GM19043 (cell line): ENCODE measurements at regions not wholly inside any gene's neighbourhood (a gene's known extent, or its start where the extent isn't known, plus 50 kb on each side); places are given as distances from the start of the nearest gene placed in this dataset.

Source experiments
- ATAC-seq: cut with Tn5 transposase; IDR thresholded peaks from one replicate; pipeline ENCODE4 v1.9.1; 2021; ENCODE audit warnings: low read depth; ENCODE audit not compliant: unreplicated experiment

DNA sequence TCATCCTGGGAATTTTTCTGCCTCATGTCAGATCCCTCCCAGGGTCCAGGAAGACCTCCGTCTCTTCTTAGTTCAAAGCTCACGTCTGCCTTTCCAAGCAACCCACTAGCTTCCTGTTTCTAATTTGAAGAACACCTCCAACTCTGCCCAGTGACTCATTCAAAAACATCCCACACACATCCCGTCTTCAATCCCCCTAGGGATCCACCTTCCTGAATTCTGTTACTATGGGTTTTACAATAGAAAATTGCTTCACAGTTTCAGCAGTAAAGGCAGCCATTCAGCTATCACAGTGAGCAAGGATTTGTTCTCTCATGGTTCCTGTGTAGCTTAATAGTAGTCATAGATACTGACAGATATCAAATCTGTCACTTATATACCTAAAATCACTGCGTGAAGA, 308.3 kb upstream of the CCDC54 start:
- no peak for ATAC-seq

- ATAC-seq, result no peak
These were observed 300.3 kb upstream of the CCDC54 start for GRCh38 chr3:107076946-107077345.

DNA sequence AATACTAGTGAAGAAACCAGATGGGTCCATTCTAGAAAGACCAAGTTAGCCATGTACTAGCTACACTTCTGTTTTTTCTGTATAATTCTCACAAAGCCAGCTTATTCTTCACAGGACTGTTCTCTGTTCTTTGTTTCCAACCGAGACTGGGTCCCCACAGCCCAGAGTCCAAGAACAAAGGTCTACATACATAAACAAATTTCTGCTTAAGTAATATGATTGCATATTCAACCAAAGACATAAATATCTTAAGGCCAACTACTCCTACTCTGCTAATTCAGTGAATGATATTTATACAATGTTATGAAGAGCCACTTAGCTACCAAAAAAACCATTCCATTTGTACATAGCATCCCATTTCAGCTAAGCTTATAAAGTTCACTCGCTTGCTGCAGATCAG, 299.8 kb upstream of the CCDC54 start:
- no peak for ATAC-seq

GRCh38 chr3:107082527-107082926, 294.7 kb upstream of the CCDC54 start:
- ATAC-seq, result no peak

DNA sequence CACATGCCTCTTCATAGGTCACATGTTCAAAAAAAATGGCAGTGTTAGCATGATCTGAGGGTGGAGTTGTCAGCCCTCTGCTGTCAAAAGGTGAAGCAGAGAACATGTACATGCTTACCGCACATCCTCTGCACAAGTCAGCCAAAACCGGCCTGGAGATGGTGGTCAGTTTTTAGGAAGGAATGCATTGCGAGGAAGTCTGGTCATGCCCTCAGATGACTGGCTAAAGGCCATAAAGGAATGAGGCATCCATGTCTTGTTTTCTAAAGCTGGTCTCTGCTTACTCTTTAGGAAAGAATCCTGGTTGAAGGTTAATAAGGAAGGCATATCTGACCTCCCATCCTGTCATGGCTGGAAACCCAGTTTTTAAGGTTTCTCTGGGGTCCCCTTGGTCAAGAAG, 292.0 kb upstream of the CCDC54 start:
- ATAC-seq, result no peak

- ATAC-seq, result no peak
These were observed 285.1 kb upstream of the CCDC54 start for GRCh38 chr3:107092121-107092520.

GRCh38 chr3:107098864-107099263, 278.4 kb upstream of the CCDC54 start:
- ATAC-seq, result no peak

- ATAC-seq, result no peak
These were observed 277.1 kb upstream of the CCDC54 start for GRCh38 chr3:107100137-107100536.

- no peak for ATAC-seq
These were observed 276.7 kb upstream of the CCDC54 start for GRCh38 chr3:107100573-107100972.

- no peak for ATAC-seq
These were observed 273.5 kb upstream of the CCDC54 start for GRCh38 chr3:107103786-107104185.

DNA sequence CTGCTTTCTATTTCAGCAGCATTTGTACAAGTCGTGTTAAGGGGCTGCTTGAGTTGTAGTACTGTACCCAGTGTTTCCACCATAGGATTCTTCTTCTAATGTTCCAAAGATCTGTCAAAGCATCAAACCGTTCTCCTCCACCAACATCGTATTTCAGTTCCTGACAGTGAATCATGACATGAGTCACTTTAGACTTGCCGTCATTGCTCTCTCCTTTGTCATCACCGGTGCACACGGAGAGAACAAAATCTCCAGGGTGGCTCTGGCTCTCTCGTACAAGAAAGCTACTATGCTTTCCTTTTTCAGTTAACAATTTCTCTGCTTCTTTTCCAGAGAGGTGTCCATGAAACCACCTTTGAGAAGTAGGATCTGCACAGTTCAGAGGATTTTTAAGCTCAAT, 270.9 kb upstream of the CCDC54 start:
- no peak for ATAC-seq

DNA sequence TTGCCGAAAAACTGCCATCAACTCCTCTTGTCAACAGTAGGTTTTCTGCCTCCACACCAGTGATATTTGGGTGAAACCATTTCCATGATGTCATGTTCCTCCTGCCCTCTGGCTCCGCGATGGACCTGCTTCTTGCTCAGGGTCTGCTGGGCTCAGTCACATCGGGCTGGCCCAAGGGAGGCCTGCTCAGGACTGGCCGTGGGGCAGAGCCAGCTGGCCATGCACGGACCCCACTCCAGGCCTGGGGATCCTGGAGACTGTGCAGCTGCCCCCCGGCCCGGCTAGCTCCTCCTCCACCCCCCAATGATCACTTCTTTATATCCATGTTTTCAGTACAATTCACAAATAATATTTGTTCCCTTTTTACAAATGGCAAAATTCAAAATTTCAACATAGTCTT, 270.3 kb upstream of the CCDC54 start:
- no peak for ATAC-seq

GRCh38 chr3:107110596-107111305, 266.5 kb upstream of the CCDC54 start:
- ATAC-seq, result no peak

DNA sequence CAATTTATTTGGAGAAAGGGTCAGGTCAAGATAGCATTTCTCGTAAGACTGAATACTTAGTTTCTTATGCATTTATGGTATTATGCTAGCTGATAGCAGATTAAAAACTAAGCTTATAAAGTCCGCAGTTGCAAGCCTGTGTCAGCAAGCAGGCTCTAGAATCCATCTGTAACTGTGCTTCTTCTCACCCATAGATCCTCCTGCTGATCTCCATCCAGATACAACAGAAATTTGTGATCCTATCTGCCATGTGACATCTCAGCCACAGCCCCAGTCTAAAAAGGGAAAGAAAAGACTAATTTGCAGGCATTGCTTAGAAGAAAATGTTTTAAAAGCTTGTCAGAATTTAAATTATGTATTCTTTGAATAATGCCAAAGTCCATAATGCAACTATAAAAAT, 265.4 kb upstream of the CCDC54 start:
- ATAC-seq, result no peak

GRCh38 chr3:107112356-107112755, 264.9 kb upstream of the CCDC54 start:
- ATAC-seq, result no peak

DNA sequence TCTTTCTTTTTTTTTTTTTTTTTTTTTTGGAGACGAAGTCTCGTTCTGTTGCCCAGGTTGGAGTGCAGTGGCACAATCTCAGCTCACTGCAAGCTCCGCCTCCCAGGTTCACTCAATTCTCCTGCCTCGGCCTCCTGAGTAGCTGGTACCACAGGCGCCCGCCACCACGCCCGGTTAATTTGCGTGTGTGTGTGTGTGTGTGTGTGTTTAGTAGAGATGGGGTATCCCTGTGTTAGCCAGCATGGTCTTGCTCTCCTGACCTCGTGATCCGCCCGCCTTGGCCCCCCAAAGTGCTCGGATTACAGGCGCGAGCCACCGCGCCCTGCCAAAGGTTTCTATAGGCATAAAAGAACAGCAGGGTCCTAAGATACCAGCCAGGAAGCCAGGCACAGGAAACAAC, 261.0 kb upstream of the CCDC54 start:
- ATAC-seq, result no peak

GRCh38 chr3:107117156-107117555, 260.1 kb upstream of the CCDC54 start:
- no peak for ATAC-seq

GRCh38 chr3:107117922-107118536, 259.2 kb upstream of the CCDC54 start:
- no peak for ATAC-seq

- no peak for ATAC-seq
These were observed 252.4 kb upstream of the CCDC54 start for GRCh38 chr3:107124885-107125284.

DNA sequence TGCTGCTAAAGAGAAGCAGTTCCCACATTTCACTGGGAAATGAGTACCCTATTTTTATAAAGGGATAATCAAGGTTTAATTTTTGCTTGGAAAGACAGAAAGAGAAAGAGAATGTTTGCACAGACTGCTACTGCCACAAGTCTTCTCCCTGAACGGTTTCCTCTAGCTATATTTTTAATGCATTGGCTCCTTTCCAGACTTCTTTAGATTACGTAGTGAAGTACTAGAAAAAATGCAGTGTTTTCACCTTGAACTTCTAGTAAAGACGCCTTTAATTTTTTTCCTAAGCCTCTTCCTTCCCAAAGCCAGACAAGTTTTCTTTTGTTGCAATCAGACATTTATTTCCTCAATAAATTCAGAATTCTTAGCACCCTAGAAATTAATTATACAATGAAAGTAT, 248.3 kb upstream of the CCDC54 start:
- ATAC-seq, result no peak

- no peak for ATAC-seq
These were observed 247.0 kb upstream of the CCDC54 start for GRCh38 chr3:107130089-107130700.

- ATAC-seq, result no peak
These were observed 244.6 kb upstream of the CCDC54 start for GRCh38 chr3:107132674-107133073.
